Hematopoietic multipotent progenitor cell treated with erythropoietin and hydrocortisone succinate and interleukin-3 and kit ligand, for 15 days (in vitro differentiated cells): ENCODE measurements at regions not wholly inside any gene's neighbourhood (a gene's known extent, or its start where the extent isn't known, plus 50 kb on each side); places are given as distances from the start of the nearest gene placed in this dataset.
"Not testable (repeated sequence)": the region's sequence is repeated elsewhere in the genome, so short reads cannot be mapped to it uniquely, and the experiment has no call there.

Experiments
- DNase-seq: peaks from one replicate; pipeline ENCODE4 v3.0.0-alpha.2; 2015; ENCODE audit warnings: low spot score

GRCh38 chr4:60366661-60367060, 833.5 kb upstream of the ADGRL3 start:
- DNase-seq: no peak

GRCh38 chr4:60368986-60369385, 831.1 kb upstream of the ADGRL3 start:
- DNase-seq: no peak

- DNase-seq: no peak
Measured at GRCh38 chr4:60378010-60378409, 822.1 kb upstream of the ADGRL3 start.

GRCh38 chr4:60384516-60384915, 815.6 kb upstream of the ADGRL3 start:
- DNase-seq: no peak

DNA sequence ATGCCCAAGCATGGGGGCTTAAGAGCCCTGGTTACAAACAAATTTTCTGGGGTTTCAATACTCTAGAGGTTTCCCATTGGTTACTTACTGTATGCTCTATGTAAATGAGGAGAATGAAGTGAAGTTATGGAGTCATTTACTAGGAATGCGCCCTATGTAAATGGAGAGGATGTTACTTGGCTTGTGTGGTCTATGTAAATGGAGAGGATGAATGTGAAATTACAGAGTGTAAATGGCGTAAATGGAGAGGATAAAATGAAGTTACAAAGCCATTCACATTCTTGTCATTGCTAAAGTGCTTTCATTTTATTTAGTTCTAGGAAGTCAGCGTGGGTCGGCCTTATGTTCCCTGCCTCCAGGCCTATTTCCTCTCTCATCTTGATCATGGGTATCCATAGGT, 810.5 kb upstream of the ADGRL3 start:
- no peak for DNase-seq

DNA sequence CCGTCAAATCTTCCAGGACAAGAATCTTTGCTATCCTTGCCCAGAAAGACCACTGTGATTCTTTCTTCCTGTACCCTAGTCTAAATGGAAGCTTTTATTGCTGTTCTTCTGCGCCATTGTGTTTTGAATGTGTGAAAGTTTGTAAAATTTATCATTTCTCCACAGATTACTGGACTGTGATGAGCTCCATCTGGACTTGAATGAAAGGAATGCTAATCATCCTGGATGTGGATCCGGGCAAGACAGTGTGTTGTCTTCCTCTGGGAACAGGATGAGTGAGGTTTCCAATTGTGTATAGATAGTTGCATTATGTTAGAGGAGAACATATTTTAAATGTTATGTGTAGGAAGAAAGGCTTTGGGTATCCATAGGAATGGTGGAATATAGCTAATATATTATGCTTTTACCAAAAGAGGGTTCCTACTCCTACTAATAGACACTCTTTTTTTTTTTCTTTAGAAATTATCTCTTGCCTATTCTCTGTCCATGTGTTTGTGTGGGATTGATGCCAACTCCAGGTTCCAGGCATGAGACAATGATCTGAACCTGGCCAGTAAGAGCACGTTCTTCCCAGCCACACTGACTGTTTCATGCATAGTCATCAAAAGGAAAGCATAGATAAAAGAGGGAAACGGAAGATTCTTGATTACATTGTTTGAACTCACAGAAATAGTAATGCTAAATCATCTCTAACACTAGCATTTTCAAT, 803.6 kb upstream of the ADGRL3 start:
- no peak for DNase-seq

DNA sequence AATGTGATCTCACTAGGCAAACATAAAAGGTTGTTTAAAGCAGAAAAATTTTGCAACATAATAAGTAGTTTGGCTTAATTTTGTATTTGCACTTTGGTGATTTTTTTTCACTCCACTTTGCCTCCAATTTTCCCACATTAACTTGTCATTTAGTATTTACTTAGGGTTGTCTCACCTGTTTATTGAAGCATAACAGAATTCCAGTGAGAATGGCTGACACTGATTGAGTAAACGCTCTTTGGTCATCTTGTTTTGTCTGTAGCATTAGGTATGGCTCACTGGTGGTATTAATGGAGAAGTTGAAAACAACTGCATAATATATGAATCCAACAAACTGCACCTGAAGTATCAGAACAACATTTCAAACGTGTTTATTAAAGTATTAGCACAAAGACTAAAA, 799.5 kb upstream of the ADGRL3 start:
- DNase-seq: no peak

- no peak for DNase-seq
Measured at GRCh38 chr4:60404027-60404426, 796.1 kb upstream of the ADGRL3 start.

GRCh38 chr4:60422439-60422838, 777.7 kb upstream of the ADGRL3 start:
- DNase-seq: no peak

- DNase-seq: not testable (repeated sequence)
Measured at GRCh38 chr4:60423573-60424184, 776.4 kb upstream of the ADGRL3 start.

GRCh38 chr4:60432911-60433310, 767.2 kb upstream of the ADGRL3 start:
- no peak for DNase-seq

DNA sequence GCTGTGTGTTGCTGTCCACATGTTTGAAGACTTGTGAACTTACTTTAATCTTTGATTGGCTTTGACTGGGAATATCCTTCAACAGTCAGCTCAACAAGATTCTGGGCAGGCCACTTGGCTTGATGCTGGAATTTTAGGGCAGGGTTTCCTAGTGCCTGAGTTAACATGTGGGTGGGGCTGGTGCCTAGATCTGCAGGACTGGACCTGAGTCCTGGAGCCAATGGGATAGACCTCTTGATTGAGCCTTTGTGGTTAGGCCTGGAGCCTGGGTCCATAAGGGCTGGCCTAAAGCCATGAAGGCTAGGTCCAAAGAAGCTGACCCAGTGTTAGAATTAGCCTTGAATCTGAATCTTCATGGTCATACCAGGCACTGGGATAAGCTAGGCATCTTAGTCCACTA, 757.1 kb upstream of the ADGRL3 start:
- DNase-seq: no peak

GRCh38 chr4:60443796-60444195, 756.3 kb upstream of the ADGRL3 start:
- DNase-seq: no peak

DNA sequence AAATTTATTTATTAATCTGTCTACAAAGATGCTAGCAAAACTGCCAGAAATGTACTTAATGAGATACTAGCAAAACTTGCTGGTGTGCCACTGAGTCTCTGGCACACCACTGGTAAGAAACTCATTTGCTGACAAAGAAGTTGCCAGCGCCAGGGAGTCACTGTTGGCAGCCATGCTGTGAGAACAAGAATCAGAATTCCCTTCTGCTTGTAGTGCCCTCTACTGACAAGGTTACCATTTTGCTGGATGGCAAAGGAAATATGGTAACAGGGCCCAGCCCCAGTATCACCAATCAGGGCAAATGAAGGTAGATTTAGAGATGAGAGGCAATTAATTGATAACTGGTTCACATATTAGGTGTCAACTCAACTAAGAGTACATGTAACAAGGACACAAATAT, 750.1 kb upstream of the ADGRL3 start:
- DNase-seq: no peak

- no peak for DNase-seq
Measured at GRCh38 chr4:60452266-60452665, 747.9 kb upstream of the ADGRL3 start.

DNA sequence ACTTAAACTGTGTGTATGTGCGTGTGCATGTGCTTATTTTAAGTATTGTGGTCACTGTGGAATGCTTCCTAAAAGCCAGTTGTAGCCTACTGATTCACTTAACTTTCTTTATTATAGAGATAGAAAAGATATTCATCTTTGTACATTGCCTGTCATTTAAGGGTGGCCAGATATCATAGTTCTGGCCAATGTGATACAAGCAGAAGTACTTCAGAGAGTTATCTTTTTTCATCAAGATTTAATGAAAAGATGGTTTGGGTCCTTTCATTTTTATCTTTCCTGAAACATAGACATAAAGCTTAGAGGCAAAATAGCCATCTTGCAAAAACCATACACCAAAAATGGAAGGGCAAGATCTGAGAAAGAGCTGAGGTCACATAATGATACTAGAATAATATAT, 744.7 kb upstream of the ADGRL3 start:
- no peak for DNase-seq

- no peak for DNase-seq
Measured at GRCh38 chr4:60461551-60461950, 738.6 kb upstream of the ADGRL3 start.

- DNase-seq: no peak
Measured at GRCh38 chr4:60463857-60464502, 736.1 kb upstream of the ADGRL3 start.

DNA sequence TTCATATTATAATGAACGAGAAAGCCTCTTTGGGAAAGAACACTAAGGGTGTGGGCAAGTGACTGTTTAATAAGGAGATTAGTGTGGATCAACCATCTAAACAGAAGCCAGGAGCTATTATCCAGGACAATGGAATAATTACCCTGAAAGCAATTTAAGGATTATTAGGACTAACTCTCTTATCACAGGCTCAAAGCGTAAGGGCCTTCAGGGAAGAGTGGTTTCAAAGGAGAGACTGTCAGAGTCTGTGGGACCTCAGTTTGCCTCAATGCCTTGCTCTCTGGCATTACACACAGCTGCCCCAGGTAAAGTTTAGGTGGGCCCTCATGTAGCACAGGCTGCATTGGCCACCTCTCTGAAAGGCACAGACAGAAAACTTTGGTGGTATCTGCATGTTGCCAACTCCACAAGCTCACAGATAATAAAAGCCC, 717.2 kb upstream of the ADGRL3 start:
- DNase-seq: no peak

- DNase-seq: no peak
Measured at GRCh38 chr4:60485276-60485675, 714.9 kb upstream of the ADGRL3 start.

DNA sequence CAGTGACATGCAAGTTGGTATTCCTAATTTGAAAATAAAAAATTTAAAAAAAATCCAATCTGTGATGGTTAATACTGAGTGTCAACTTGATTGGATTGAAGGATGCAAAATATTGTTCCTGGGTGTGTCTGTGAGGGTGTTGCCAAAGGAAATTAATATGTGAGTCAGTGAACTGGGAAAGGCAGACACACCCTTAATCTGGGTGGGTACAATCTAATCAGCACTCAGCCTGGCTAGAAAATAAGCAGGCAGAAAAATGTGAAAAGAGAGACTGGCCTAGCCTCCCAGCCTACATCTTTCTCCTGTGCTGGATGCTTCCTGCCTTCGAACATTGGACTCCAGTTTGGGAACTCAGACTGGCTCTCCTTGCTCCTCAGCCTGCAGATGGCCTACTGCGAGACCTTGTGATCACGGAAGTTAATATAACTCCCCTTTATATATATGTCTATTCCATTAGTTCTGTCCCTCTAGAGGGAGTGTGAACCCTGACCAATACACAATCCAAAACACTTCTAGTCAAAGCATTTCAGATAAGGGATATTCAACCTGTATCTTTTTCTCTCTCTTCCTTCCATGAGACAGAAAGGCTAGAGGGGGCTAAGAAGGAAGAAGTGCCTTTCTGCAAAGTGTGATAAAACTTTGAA, 712.9 kb upstream of the ADGRL3 start:
- DNase-seq: not testable (repeated sequence)

DNA sequence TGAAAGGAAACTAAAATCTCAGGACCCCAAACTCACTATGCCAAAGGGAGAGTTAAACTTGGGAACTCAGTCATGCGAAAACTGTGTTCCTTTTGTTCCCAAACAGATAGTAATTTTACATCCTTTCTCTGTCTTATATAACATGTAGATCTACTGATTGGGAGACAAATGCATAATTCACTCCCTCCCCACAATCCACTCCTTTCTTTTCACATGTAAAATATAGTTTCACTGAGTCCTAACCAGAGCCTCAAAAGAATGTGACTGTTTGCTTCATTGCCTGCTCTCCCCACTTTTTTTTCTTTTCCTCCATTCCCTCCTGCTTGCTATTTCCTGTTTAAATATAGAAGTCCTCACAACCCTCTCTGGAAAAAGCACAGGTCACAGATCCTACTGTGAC, 699.3 kb upstream of the ADGRL3 start:
- DNase-seq: no peak

GRCh38 chr4:60502733-60503132, 697.4 kb upstream of the ADGRL3 start:
- no peak for DNase-seq
